ENCODE measurements at regions not wholly inside any gene's neighbourhood (a gene's known extent, or its start where the extent isn't known, plus 50 kb on each side); places are given as distances from the start of the nearest gene placed in this dataset.
"Not testable (repeated sequence)": the region's sequence is repeated elsewhere in the genome, so short reads cannot be mapped to it uniquely, and the experiment has no call there.

GRCh38 chr13:70756088-70756487, 647.8 kb upstream of the KLHL1 start:
- H4K20me1 ChIP-seq (ENCODE audit: insufficient read depth, low read length) = no peaks in the 10 kb centered on the region
- no peak overlapping the region for H2AFZ ChIP-seq (ENCODE audit: low read depth, low read length)
- H3K9ac ChIP-seq (ENCODE audit: low read length) = no peak overlapping the region
- no peaks in the 10 kb centered on the region for H3K4me1 ChIP-seq (ENCODE audit: low read length)
- TF ChIP-seq, protein P1, sequence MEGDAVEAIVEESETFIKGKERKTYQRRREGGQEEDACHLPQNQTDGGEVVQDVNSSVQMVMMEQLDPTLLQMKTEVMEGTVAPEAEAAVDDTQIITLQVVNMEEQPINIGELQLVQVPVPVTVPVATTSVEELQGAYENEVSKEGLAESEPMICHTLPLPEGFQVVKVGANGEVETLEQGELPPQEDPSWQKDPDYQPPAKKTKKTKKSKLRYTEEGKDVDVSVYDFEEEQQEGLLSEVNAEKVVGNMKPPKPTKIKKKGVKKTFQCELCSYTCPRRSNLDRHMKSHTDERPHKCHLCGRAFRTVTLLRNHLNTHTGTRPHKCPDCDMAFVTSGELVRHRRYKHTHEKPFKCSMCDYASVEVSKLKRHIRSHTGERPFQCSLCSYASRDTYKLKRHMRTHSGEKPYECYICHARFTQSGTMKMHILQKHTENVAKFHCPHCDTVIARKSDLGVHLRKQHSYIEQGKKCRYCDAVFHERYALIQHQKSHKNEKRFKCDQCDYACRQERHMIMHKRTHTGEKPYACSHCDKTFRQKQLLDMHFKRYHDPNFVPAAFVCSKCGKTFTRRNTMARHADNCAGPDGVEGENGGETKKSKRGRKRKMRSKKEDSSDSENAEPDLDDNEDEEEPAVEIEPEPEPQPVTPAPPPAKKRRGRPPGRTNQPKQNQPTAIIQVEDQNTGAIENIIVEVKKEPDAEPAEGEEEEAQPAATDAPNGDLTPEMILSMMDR (IDR thresholded peaks at IDR 0.05; ENCODE audit: low read depth, low read length) = no peak
- TF ChIP-seq EZH2phosphoT487 (IDR thresholded peaks at IDR 0.05; ENCODE audit: low read depth) = no peak
- no peak overlapping the region for H3K4me3 ChIP-seq (ENCODE audit: low read length)
- no peaks in the 10 kb centered on the region for H3K9me3 ChIP-seq (ENCODE audit: insufficient read depth, low read length)
- H3K4me2 ChIP-seq (ENCODE audit: low read length) = no peak overlapping the region
- no peaks in the 10 kb centered on the region for H3K36me3 ChIP-seq (replicated peaks; ENCODE audit: low read depth, low read length)
- no peak overlapping the region for H3K27ac ChIP-seq (ENCODE audit: low read length)
- no peaks in the 10 kb centered on the region for H3K27me3 ChIP-seq (ENCODE audit: low read depth, low read length)
- no peaks in the 10 kb centered on the region for H3K79me2 ChIP-seq (ENCODE audit: low read length)

- Histone ChIP-seq H3K4me1 (ENCODE audit: low read length) (no peaks in the 10 kb centered on the region), H3K36me3 (replicated peaks; ENCODE audit: low read depth, low read length) (no peaks in the 10 kb centered on the region), H4K20me1 (ENCODE audit: insufficient read depth, low read length) (no peaks in the 10 kb centered on the region), H3K27ac (ENCODE audit: low read length) (no peak overlapping the region), H2AFZ (ENCODE audit: low read depth, low read length) (no peak overlapping the region), H3K4me3 (ENCODE audit: low read length) (no peak overlapping the region), H3K9me3 (ENCODE audit: insufficient read depth, low read length) (no peaks in the 10 kb centered on the region), H3K4me2 (ENCODE audit: low read length) (no peak overlapping the region), H3K79me2 (ENCODE audit: low read length) (no peaks in the 10 kb centered on the region), H3K9ac (ENCODE audit: low read length) (no peak overlapping the region), H3K27me3 (ENCODE audit: low read depth, low read length) (no peaks in the 10 kb centered on the region)
- TF ChIP-seq EZH2phosphoT487 (IDR thresholded peaks at IDR 0.05; ENCODE audit: low read depth) = no peak
- TF ChIP-seq, protein P1 (IDR thresholded peaks at IDR 0.05; ENCODE audit: low read depth, low read length) = no peak
These were observed 647.2 kb upstream of the KLHL1 start for GRCh38 chr13:70755456-70755855.

- Histone ChIP-seq H4K20me1 (ENCODE audit: insufficient read depth, low read length) (no peaks in the 10 kb centered on the region), H3K27ac (ENCODE audit: low read length) (no peak overlapping the region), H3K9me3 (ENCODE audit: insufficient read depth, low read length) (no peaks in the 10 kb centered on the region), H3K4me2 (ENCODE audit: low read length) (no peak overlapping the region), H3K27me3 (ENCODE audit: low read depth, low read length) (no peaks in the 10 kb centered on the region), H2AFZ (ENCODE audit: low read depth, low read length) (no peak overlapping the region), H3K9ac (ENCODE audit: low read length) (no peak overlapping the region), H3K79me2 (ENCODE audit: low read length) (no peaks in the 10 kb centered on the region), H3K36me3 (replicated peaks; ENCODE audit: low read depth, low read length) (no peaks in the 10 kb centered on the region), H3K4me3 (ENCODE audit: low read length) (no peak overlapping the region), H3K4me1 (ENCODE audit: low read length) (no peaks in the 10 kb centered on the region)
- TF ChIP-seq EZH2phosphoT487 (IDR thresholded peaks at IDR 0.05; ENCODE audit: low read depth) = no peak
- TF ChIP-seq, protein P1 (IDR thresholded peaks at IDR 0.05; ENCODE audit: low read depth, low read length) = no peak
These were observed 639.0 kb upstream of the KLHL1 start for GRCh38 chr13:70747262-70747661.

- not testable (repeated sequence) for H3K4me1 ChIP-seq (ENCODE audit: low read length); H3K9me3 ChIP-seq (ENCODE audit: insufficient read depth, low read length); H2AFZ ChIP-seq (ENCODE audit: low read depth, low read length); H3K9ac ChIP-seq (ENCODE audit: low read length); H3K4me2 ChIP-seq (ENCODE audit: low read length); H4K20me1 ChIP-seq (ENCODE audit: insufficient read depth, low read length); H3K4me3 ChIP-seq (ENCODE audit: low read length); H3K36me3 ChIP-seq (replicated peaks; ENCODE audit: low read depth, low read length); H3K79me2 ChIP-seq (ENCODE audit: low read length); H3K27ac ChIP-seq (ENCODE audit: low read length); H3K27me3 ChIP-seq (ENCODE audit: low read depth, low read length)
These were observed 638.2 kb upstream of the KLHL1 start for GRCh38 chr13:70746469-70746868.

All from OCI-LY3 (cell line).